Endothelial cell of umbilical vein (primary cell): ENCODE measurements at regions not wholly inside any gene's neighbourhood (a gene's known extent, or its start where the extent isn't known, plus 50 kb on each side); places are given as distances from the start of the nearest gene placed in this dataset.

ENCODE experiments used
- BruUV-seq: library from RNA; stranded (reverse); fragments of 400-500 nt; replicated peaks from 2 replicates; lab custom pipeline; 2021; lab: Mats Ljungman, UMichigan
- CTCF ChIA-PET: fragments of 300-600, 350-600 bp; sonication (Branson Sonifier 250); formaldehyde crosslinking; loops from one replicate; lab custom pipeline; 2021; ENCODE audit warnings: antibody characterized with exemption, inconsistent platforms; lab: Charles Lee
- POLR2A ChIA-PET: fragments of 300-600, 350-600 bp; sonication (Branson Sonifier 250); formaldehyde crosslinking; loops from one replicate; lab custom pipeline; 2021; ENCODE audit warnings: antibody characterized with exemption, inconsistent platforms; lab: Charles Lee
- DNase-seq: peaks from one replicate; pipeline ENCODE4 v3.0.0-alpha.2; 2011; ENCODE audit warnings: low read depth, low spot score
- FAIRE-seq: peaks from 2 replicates; lab custom pipeline; 2011; peaks lifted over from hg19 to GRCh38; lab: Jason Lieb, UNC
- H2AFZ ChIP-seq: 2 replicates; pipeline ENCODE4 v1.6.0; 2012; ENCODE audit warnings: low read depth, low read length, control low read depth, inconsistent platforms
- H3K27ac ChIP-seq: 2 replicates; pipeline ENCODE4 v1.5.1; 2011; ENCODE audit warnings: low read depth, mild to moderate bottlenecking, control low read depth, low read length, moderate library complexity; ENCODE audit not compliant: insufficient read depth
- H3K27me3 ChIP-seq, 2 experiments: 2 replicates each; pipeline versions ENCODE4 v1.6.0 to v1.6.1; 2011; ENCODE audit warnings: low read length in 2 of 2, mixed read lengths in 1 of 2; ENCODE audit not compliant: control insufficient read depth in 2 of 2, insufficient read depth in 2 of 2
- H3K36me3 ChIP-seq, 2 experiments: 2 replicates in 1 of 2; 3 replicates in 1 of 2; pipeline ENCODE4 v1.5.1; 2011; ENCODE audit warnings: low read length in 2 of 2, mild to moderate bottlenecking in 1 of 2, moderate library complexity in 1 of 2; ENCODE audit not compliant: control insufficient read depth in 2 of 2, insufficient read depth in 2 of 2; ENCODE audit errors: extremely low read depth in 1 of 2
- H3K4me1 ChIP-seq: 3 replicates; pipeline ENCODE4 v1.5.1; 2011; ENCODE audit warnings: mild to moderate bottlenecking, low read length; ENCODE audit not compliant: control insufficient read depth, insufficient read depth; ENCODE audit errors: extremely low read depth
- H3K4me2 ChIP-seq: 2 replicates; pipeline ENCODE4 v1.6.1; 2011; ENCODE audit warnings: low read length, control low read depth, mixed read lengths; ENCODE audit not compliant: insufficient read depth
- H3K4me3 ChIP-seq, 3 experiments: fragments of 200-600 bp in 1 of 3; sonication (generic), shearing (Covaris generic) in 1 of 3; replicated peaks in 1 of 3; 2 replicates each; pipeline ENCODE4 v1.5.1; 2011 to 2016; ENCODE audit warnings: control low read depth in 3 of 3, low read length in 3 of 3, mild to moderate bottlenecking in 2 of 3, inconsistent platforms in 1 of 3, low read depth in 1 of 3, moderate library complexity in 1 of 3; ENCODE audit not compliant: insufficient read depth in 1 of 3
- H3K79me2 ChIP-seq: 2 replicates; pipeline ENCODE4 v1.6.0; 2012; ENCODE audit warnings: low read length, inconsistent platforms; ENCODE audit not compliant: control insufficient read depth, insufficient read depth
- H3K9ac ChIP-seq: replicated peaks from 2 replicates; pipeline ENCODE3; 2011; ENCODE audit warnings: low read length, control low read depth; ENCODE audit not compliant: insufficient read depth; ENCODE audit errors: extremely low read depth
- H3K9me1 ChIP-seq: replicated peaks from 3 replicates; pipeline ENCODE4 v1.6.0; 2011; ENCODE audit warnings: mild to moderate bottlenecking, low read length; ENCODE audit not compliant: control insufficient read depth, insufficient read depth; ENCODE audit errors: extremely low read depth
- H3K9me3 ChIP-seq: replicated peaks from 2 replicates; pipeline ENCODE4 v1.5.1; 2012; ENCODE audit warnings: low read length, inconsistent platforms; ENCODE audit not compliant: control insufficient read depth, insufficient read depth
- H4K20me1 ChIP-seq: replicated peaks from 2 replicates; pipeline ENCODE3; 2011; ENCODE audit warnings: mild to moderate bottlenecking, low read length; ENCODE audit not compliant: control insufficient read depth, insufficient read depth; ENCODE audit errors: extremely low read depth
- CTCF ChIP-seq, 2 donors: IDR thresholded peaks; 1 replicate in 1 of 2; 2 replicates in 1 of 2; pipeline ENCODE4 v1.5.1; 2011; ENCODE audit warnings: low read length in 2 of 2, mild to moderate bottlenecking in 2 of 2, moderate library complexity in 2 of 2, control low read depth in 1 of 2, inconsistent platforms in 1 of 2, low read depth in 1 of 2; ENCODE audit not compliant: insufficient read depth in 1 of 2; ENCODE audit errors: extremely low read depth in 1 of 2
- EZH2 ChIP-seq: IDR thresholded peaks from 2 replicates; pipeline ENCODE4 v1.6.1; 2012; ENCODE audit warnings: borderline replicate concordance, low read depth, mild to moderate bottlenecking, moderate library complexity, low read length, inconsistent platforms; ENCODE audit not compliant: severe bottlenecking
- FOS ChIP-seq: IDR thresholded peaks from 2 replicates; pipeline ENCODE4 v1.6.1; 2011; ENCODE audit warnings: mild to moderate bottlenecking, low read length, moderate library complexity, borderline replicate concordance; ENCODE audit not compliant: insufficient read depth
- GATA2 ChIP-seq: IDR thresholded peaks from 2 replicates; pipeline ENCODE4 v1.7.0; 2011; ENCODE audit warnings: low read depth, mild to moderate bottlenecking, moderate library complexity, mixed read lengths, low read length; ENCODE audit not compliant: insufficient read length, insufficient read depth
- JUN ChIP-seq: IDR thresholded peaks from 2 replicates; pipeline ENCODE4 v1.6.1; 2011; ENCODE audit warnings: borderline replicate concordance, low read depth; ENCODE audit not compliant: insufficient read length, insufficient read depth
- MAX ChIP-seq: IDR thresholded peaks from 2 replicates; pipeline ENCODE4 v1.6.1; 2011; ENCODE audit not compliant: insufficient read depth, insufficient read length
- MYC ChIP-seq: IDR thresholded peaks from one replicate; pipeline ENCODE4 v1.6.1; 2011; ENCODE audit warnings: mild to moderate bottlenecking, low read depth, low read length
- POLR2A ChIP-seq: IDR thresholded peaks from 2 replicates; pipeline ENCODE4 v1.6.1; 2012; ENCODE audit warnings: low read depth, mild to moderate bottlenecking, control low read depth, low read length
- POLR2AphosphoS5 ChIP-seq: IDR thresholded peaks from 2 replicates; pipeline ENCODE4 v1.6.1; 2012; ENCODE audit warnings: low read depth, mild to moderate bottlenecking, control low read depth, low read length, moderate library complexity; ENCODE audit not compliant: insufficient read depth
- dilution Hi-C: fragments of 300-500 bp; cut with MboI; formaldehyde crosslinking; loops from one replicate; pipeline ENCODE4 v1.15.0; 2019; ENCODE audit warnings: low sequenced_read_pairs; ENCODE audit not compliant: extremely low pct_ligation_motif_present
- intact Hi-C: fragments of 100-400 bp; cut with micrococcal nuclease; formaldehyde crosslinking; loops from one replicate; pipeline ENCODE4 v1.10.0; 2022

GRCh38 chr10:78865931-78866717 lies 202.6 kb upstream of the ZMIZ1 start:
- Histone ChIP-seq H3K27ac (no peak overlapping the region), H3K27me3 (peaks cover 0 to 2% of the 10 kb centered on the region in 2 experiments), H2AFZ (no peak overlapping the region), H4K20me1 (no peaks in the 10 kb centered on the region), H3K9me3 (no peaks in the 10 kb centered on the region), H3K79me2 (no peaks in the 10 kb centered on the region), H3K4me2 (no peak overlapping the region), H3K9me1 (no peaks in the 10 kb centered on the region), H3K9ac (no peak overlapping the region), H3K36me3 (no peaks in the 10 kb centered on the region), H3K4me3 (no peak overlapping the region), H3K4me1 (peaks cover 10% of the 10 kb centered on the region)
- dilution Hi-C loops (no loop called here), intact Hi-C loops (no loop called here)
- no peak for DNase-seq
- no peak for FAIRE-seq
- ChIA-PET CTCF (interaction anchor here (0.8 kb wide), 1 partner anchor 208 kb away, joined by 3 read pairs; no protein-coding TSS in a partner anchor), POLR2A (no interaction called here)
- TF ChIP-seq CTCF (IDR thresholded peaks at IDR 0.05; ENCODE audit: extremely low read depth in 1 of 2, insufficient read depth in 1 of 2, low read depth in 1 of 2, low read length in 2 of 2) (no peak), POLR2A (no peak), FOS (no peak), MYC (no peak), EZH2 (no peak), MAX (no peak), JUN (no peak), GATA2 (no peak), POLR2AphosphoS5 (no peak)
- BruUV-seq = no TSS peak
